ENCODE measurements at regions not wholly inside any gene's neighbourhood (a gene's known extent, or its start where the extent isn't known, plus 50 kb on each side); places are given as distances from the start of the nearest gene placed in this dataset.

DNA sequence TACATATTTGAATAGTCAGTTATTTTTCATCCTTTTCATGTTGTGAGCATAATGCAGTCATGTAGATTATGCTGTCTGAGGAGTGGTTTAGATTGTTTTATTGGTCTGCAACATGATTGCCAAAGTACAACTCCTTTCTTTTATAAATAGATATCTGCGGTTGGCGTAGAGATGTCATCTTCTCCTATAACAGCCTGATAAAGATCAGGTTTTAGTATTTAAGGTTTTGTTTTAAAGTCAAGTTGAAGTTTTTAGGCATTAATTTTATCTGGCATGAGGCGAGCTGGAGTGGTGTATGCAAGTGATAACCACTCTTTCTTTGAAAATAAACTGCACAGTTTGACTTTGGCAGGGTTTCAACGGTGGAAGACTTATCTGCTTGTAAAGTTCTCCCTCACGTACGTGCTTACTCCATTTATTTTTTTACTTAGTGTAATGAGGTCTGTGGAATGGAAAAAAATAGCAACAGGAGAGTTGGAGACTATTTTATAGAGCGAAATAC, 126.3 kb downstream of the FBXO8 start:
- TF ChIP-seq, protein P1, sequence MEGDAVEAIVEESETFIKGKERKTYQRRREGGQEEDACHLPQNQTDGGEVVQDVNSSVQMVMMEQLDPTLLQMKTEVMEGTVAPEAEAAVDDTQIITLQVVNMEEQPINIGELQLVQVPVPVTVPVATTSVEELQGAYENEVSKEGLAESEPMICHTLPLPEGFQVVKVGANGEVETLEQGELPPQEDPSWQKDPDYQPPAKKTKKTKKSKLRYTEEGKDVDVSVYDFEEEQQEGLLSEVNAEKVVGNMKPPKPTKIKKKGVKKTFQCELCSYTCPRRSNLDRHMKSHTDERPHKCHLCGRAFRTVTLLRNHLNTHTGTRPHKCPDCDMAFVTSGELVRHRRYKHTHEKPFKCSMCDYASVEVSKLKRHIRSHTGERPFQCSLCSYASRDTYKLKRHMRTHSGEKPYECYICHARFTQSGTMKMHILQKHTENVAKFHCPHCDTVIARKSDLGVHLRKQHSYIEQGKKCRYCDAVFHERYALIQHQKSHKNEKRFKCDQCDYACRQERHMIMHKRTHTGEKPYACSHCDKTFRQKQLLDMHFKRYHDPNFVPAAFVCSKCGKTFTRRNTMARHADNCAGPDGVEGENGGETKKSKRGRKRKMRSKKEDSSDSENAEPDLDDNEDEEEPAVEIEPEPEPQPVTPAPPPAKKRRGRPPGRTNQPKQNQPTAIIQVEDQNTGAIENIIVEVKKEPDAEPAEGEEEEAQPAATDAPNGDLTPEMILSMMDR (IDR thresholded peaks at IDR 0.05; ENCODE audit: insufficient read depth, low read length): no peak
- no peak for TF ChIP-seq POLR2AphosphoS5 (IDR thresholded peaks at IDR 0.05; ENCODE audit: low read depth)

Data from HL-60 (cell line).